Neural progenitor cell (in vitro differentiated cells): ENCODE measurements at regions not wholly inside any gene's neighbourhood (a gene's known extent, or its start where the extent isn't known, plus 50 kb on each side); places are given as distances from the start of the nearest gene placed in this dataset.

Source experiments
- DNase-seq: peaks from one replicate; pipeline ENCODE4 v3.0.0-alpha.2; 2016; ENCODE audit warnings: low spot score
- H2AFZ ChIP-seq: fragments of 200-600 bp; sonication (generic); replicated peaks from 2 replicates; pipeline ENCODE4 v1.6.1; 2016; ENCODE audit warnings: antibody characterized with exemption
- H3F3A ChIP-seq: fragments of 200-600 bp; sonication (generic); 2 replicates; pipeline ENCODE4 v1.6.1; 2016; ENCODE audit warnings: antibody characterized with exemption, low read depth
- H3K27ac ChIP-seq: fragments of 200-600 bp; sonication (generic); 2 replicates; pipeline ENCODE4 v1.5.1; 2016; ENCODE audit warnings: mild to moderate bottlenecking
- H3K27me3 ChIP-seq: fragments of 200-600 bp; sonication (generic); 2 replicates; pipeline ENCODE4 v1.6.1; 2016; ENCODE audit warnings: mild to moderate bottlenecking, moderate library complexity
- H3K36me3 ChIP-seq: fragments of 200-600 bp; sonication (generic); 2 replicates; pipeline ENCODE4 v1.5.1; 2016
- H3K4me1 ChIP-seq: fragments of 200-600 bp; sonication (generic); 2 replicates; pipeline ENCODE4 v1.6.1; 2016; ENCODE audit warnings: mixed run types
- H3K4me2 ChIP-seq: fragments of 200-600 bp; sonication (generic); 2 replicates; pipeline ENCODE4 v1.6.1; 2016
- H3K4me3 ChIP-seq: fragments of 200-600 bp; sonication (generic); 2 replicates; pipeline ENCODE4 v1.5.1; 2016
- H3K79me2 ChIP-seq: fragments of 200-600 bp; sonication (generic); 2 replicates; pipeline ENCODE4 v1.6.1; 2016; ENCODE audit warnings: low read depth
- H3K9ac ChIP-seq: fragments of 200-600 bp; sonication (generic); 2 replicates; pipeline ENCODE4 v1.6.1; 2016
- H3K9me3 ChIP-seq: fragments of 200-600 bp; sonication (generic); 2 replicates; pipeline ENCODE4 v1.5.1; 2016; ENCODE audit warnings: low read depth
- H4K20me1 ChIP-seq: fragments of 200-600 bp; sonication (generic); 2 replicates; pipeline ENCODE4 v1.6.1; 2016; ENCODE audit warnings: low read depth
- H3K27ac Mint-ChIP-seq: 3 replicates; pipeline ENCODE4 v1.8.0; 2021; ENCODE audit warnings: mixed read lengths
- H3K27me3 Mint-ChIP-seq: 2 replicates; pipeline ENCODE4 v1.8.0; 2022; ENCODE audit warnings: low read depth, mild to moderate bottlenecking, inconsistent platforms, moderate library complexity, mixed read lengths; ENCODE audit not compliant: insufficient read depth
- H3K36me3 Mint-ChIP-seq: 3 replicates; pipeline ENCODE4 v1.8.0; 2021; ENCODE audit warnings: mixed read lengths
- H3K4me1 Mint-ChIP-seq: 3 replicates; pipeline ENCODE4 v1.8.0; 2021; ENCODE audit warnings: mixed read lengths
- H3K4me3 Mint-ChIP-seq: 3 replicates; pipeline ENCODE4 v1.8.0; 2021; ENCODE audit warnings: mild to moderate bottlenecking, moderate library complexity, mixed read lengths
- H3K9me3 Mint-ChIP-seq: 3 replicates; pipeline ENCODE4 v1.8.0; 2020; ENCODE audit warnings: mixed read lengths
- CTCF ChIP-seq: fragments of 200-600 bp; sonication (generic); IDR thresholded peaks from 2 replicates; pipeline ENCODE4 v1.5.1; 2017; ENCODE audit warnings: antibody characterized with exemption, mild to moderate bottlenecking
- EZH2 ChIP-seq: fragments of 200-600 bp; sonication (generic); IDR thresholded peaks from 2 replicates; pipeline ENCODE4 v1.6.1; 2017; ENCODE audit warnings: antibody characterized with exemption, mild to moderate bottlenecking, moderate library complexity
- EZH2phosphoT487 ChIP-seq: fragments of 200-600 bp; sonication (generic); IDR thresholded peaks from 2 replicates; pipeline ENCODE4 v1.6.1; 2017; ENCODE audit warnings: antibody characterized with exemption

- H3K4me2 ChIP-seq, result no peak overlapping the region
These were observed 266.4 kb upstream of the FBXL7 start for GRCh38 chr5:15233566-15233965.

GRCh38 chr5:15222156-15222555 is 277.8 kb upstream of the FBXL7 start:
- H3K27ac Mint-ChIP-seq, result no peak overlapping the region

More at GRCh38 chr5:15233566-15233965, 266.4 kb upstream of the FBXL7 start:
- no peaks in the 10 kb centered on the region for H3K79me2 ChIP-seq
- Mint-ChIP-seq H3K27ac (no peak overlapping the region), H3K36me3 (no peaks in the 10 kb centered on the region), H3K4me1 (peaks cover 10% of the 10 kb centered on the region), H3K9me3 (no peaks in the 10 kb centered on the region), H3K4me3 (no peak overlapping the region), H3K27me3 (peaks cover 2% of the 10 kb centered on the region)
- peaks cover 6% of the 10 kb centered on the region for H3K4me1 ChIP-seq
- no peaks in the 10 kb centered on the region for H3K36me3 ChIP-seq
- no peaks in the 10 kb centered on the region for H3K9me3 ChIP-seq
- H3F3A ChIP-seq, result no peaks in the 10 kb centered on the region
- no peak overlapping the region for H3K4me3 ChIP-seq
- H3K9ac ChIP-seq, result no peak overlapping the region
- no peak overlapping the region for H3K27ac ChIP-seq
- no peaks in the 10 kb centered on the region for H4K20me1 ChIP-seq
- TF ChIP-seq EZH2 (no peak), CTCF (no peak), EZH2phosphoT487 (no peak)
- H3K27me3 ChIP-seq, result no peaks in the 10 kb centered on the region
- H2AFZ ChIP-seq, result no peak overlapping the region
- DNase-seq, result no peak

GRCh38 chr5:15220642-15221173 is 279.3 kb upstream of the FBXL7 start:
- no peak overlapping the region for H2AFZ ChIP-seq
- H3K27me3 Mint-ChIP-seq, result no peaks in the 10 kb centered on the region
- H3K4me1 Mint-ChIP-seq, result peaks cover 5% of the 10 kb centered on the region
- no peak overlapping the region for H3K4me2 ChIP-seq
- no peaks in the 10 kb centered on the region for H3K9me3 ChIP-seq
- no peaks in the 10 kb centered on the region for H3K36me3 Mint-ChIP-seq
- no peak overlapping the region for H3K27ac Mint-ChIP-seq
- DNase-seq, result no peak
- H3K79me2 ChIP-seq, result no peaks in the 10 kb centered on the region
- no peak overlapping the region for H3K4me3 ChIP-seq
- H3K4me3 Mint-ChIP-seq, result no peak overlapping the region
- no peaks in the 10 kb centered on the region for H4K20me1 ChIP-seq
- no peaks in the 10 kb centered on the region for H3K27me3 ChIP-seq
- no peak overlapping the region for H3K9ac ChIP-seq
- TF ChIP-seq EZH2phosphoT487 (no peak), EZH2 (no peak), CTCF (no peak)
- H3F3A ChIP-seq, result no peaks in the 10 kb centered on the region
- no peaks in the 10 kb centered on the region for H3K36me3 ChIP-seq
- peaks cover 13% of the 10 kb centered on the region for H3K4me1 ChIP-seq
- no peak overlapping the region for H3K27ac ChIP-seq
- no peaks in the 10 kb centered on the region for H3K9me3 Mint-ChIP-seq

More at GRCh38 chr5:15222156-15222555, 277.8 kb upstream of the FBXL7 start:
- H3K27me3 ChIP-seq, result no peaks in the 10 kb centered on the region
- Mint-ChIP-seq H3K9me3 (no peaks in the 10 kb centered on the region), H3K4me3 (no peak overlapping the region), H3K36me3 (no peaks in the 10 kb centered on the region), H3K4me1 (peaks cover 5% of the 10 kb centered on the region), H3K27me3 (no peaks in the 10 kb centered on the region)
- peaks cover 13% of the 10 kb centered on the region for H3K4me1 ChIP-seq
- no peak overlapping the region for H3K27ac ChIP-seq
- no peak overlapping the region for H3K4me2 ChIP-seq
- no peak for DNase-seq
- no peak overlapping the region for H2AFZ ChIP-seq
- no peak overlapping the region for H3K4me3 ChIP-seq
- no peaks in the 10 kb centered on the region for H3F3A ChIP-seq
- no peaks in the 10 kb centered on the region for H4K20me1 ChIP-seq
- H3K9ac ChIP-seq, result no peak overlapping the region
- no peaks in the 10 kb centered on the region for H3K79me2 ChIP-seq
- no peaks in the 10 kb centered on the region for H3K9me3 ChIP-seq
- no peaks in the 10 kb centered on the region for H3K36me3 ChIP-seq
- TF ChIP-seq CTCF (no peak), EZH2 (no peak), EZH2phosphoT487 (no peak)
